Cardiac septum (tissue), 1 donor: ENCODE measurements at regions not wholly inside any gene's neighbourhood (a gene's known extent, or its start where the extent isn't known, plus 50 kb on each side); places are given as distances from the start of the nearest gene placed in this dataset.
"Not testable (repeated sequence)": the region's sequence is repeated elsewhere in the genome, so short reads cannot be mapped to it uniquely, and the experiment has no call there.

ENCODE experiments used
- DNase-seq: peaks from one replicate; pipeline ENCODE4 v3.0.0-alpha.2; 2020; ENCODE audit warnings: low spot score
- intact Hi-C: fragments of 100-400 bp; cut with DNase I; formaldehyde crosslinking; loops from one replicate; pipeline ENCODE4 v1.14.0; 2022
- donor health status: DM: no; HTN: no; CAD: no.

GRCh38 chr12:33587784-33588712, 148.4 kb upstream of the SYT10 start:
- no peak for DNase-seq
- intact Hi-C loops: no loop called here

DNA sequence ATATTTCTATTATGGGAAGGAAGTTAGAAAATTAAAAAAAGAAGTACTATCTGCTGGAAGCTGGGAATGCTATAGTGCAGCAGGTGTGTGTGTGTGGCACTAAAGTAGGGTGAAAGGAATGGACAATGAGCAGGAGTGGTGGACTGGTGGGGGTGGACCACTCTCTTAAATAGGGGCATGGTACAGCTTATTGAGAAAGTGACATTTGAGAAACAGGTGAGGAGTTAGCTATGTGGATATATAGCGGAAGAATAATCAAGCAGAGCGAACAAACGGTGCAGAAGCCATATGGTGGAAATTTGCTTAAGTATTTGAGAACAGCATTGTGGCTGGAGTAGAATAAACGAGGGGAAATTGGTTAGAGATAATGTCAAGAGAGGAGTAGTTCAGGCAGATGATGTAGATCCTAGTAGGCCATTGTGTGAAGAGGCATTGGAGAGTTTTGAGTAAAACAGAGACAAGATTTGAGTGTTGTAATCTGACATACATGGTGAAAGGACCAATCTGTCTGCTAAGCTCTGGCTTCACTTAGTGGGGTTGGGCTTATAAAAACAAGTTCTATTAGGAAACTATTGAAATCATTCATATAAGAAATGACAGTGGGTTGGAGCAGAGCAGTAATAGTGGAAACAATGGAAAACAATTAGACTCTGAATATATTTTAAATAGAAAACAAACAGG, 149.2 kb upstream of the SYT10 start:
- no peak for DNase-seq
- intact Hi-C loops: no loop called here

DNA sequence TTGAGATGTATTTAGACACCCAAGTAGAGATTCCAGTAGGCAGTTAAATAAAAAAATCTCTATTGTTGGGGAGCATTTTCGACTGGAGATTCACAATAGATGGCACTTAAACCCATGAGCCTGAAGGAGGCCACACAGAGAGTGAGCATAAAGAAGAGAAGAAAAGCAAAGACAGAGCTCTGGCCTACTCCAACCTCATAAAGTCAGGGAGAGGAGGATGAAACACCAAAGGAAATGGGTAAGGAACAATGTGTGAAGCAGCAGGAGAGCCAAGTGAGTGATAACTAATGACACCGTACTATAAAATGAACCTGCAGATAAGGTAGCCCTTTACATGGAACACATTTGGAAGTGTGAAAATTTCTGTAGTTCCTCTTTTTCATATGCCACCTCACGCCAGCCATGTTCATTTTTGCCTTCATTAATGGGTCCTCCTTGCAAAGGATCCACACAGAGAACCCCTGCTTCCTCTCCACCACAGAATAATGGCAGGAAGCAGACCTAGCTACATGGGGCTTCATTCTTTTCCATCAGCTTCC, 150.0 kb upstream of the SYT10 start:
- DNase-seq: no peak
- intact Hi-C loops: no loop called here

DNA sequence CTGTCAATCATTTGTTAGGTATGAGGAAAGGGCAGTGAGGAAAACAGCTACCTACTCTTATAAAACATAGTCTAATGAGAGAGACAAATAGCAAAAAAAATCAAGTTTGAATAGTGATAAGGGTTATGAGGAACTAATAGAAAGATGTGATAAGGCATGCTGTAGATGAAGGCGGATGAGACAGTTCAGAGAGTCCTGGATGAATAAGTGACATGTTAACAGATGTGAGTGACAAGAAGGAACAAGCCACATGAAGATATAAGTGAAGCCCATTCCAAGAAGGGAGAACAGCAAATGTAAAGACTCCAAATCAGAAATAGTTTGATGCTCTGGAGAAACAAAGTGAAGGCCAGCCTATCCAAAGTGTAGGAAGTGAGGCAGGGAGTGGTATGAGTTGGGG, 154.1 kb upstream of the SYT10 start:
- DNase-seq: no peak

GRCh38 chr12:33596061-33596460, 156.4 kb upstream of the SYT10 start:
- intact Hi-C loops: no loop called here
- DNase-seq: no peak

More for the DNA sequence above, 154.1 kb upstream of the SYT10 start:
- intact Hi-C loops: no loop called here

DNA sequence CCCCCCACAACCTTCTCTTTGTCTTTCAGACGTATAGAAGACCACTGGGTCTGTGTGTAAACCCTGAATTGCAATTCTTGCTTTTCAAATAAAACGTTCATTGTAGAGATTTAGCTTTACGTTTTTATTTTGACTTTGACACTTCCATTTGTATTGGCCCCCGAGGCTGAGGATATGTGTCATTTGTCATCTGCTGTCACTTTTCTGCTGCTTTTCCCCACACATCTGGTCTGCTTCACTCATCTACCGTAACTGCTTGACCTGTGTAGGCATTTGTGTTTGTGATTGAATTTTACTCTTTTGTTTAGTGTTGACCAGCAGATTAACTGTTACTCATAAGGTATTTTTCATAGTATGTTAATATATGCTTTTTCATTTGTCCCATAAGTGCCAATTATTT, 157.2 kb upstream of the SYT10 start:
- intact Hi-C loops: no loop called here

DNA sequence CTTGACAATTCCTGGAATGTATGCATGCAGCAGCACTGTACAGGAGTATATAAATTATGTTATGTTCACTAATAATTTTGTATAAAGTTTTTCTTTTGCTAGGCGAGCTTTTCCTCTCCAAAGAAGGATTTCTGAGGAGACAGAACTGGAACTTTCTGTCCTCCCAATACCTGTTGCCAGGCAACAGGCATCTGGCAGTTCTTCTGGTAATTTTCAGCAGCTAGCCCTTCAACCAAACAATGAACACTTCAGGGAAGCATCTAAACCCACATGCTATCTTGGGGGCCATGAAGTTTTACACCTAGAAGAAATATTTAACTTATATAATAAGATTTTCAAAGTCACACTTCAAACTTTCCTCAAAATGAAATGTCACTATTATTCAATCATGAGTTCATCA, 162.9 kb upstream of the SYT10 start:
- DNase-seq: no peak
- intact Hi-C loops: loop anchor here (10.0 kb wide), 1 partner anchor 848 kb away; the partner anchor contains the start of gene YARS2

More for the DNA sequence above, 157.2 kb upstream of the SYT10 start:
- no peak for DNase-seq

- DNase-seq: no peak
- intact Hi-C loops: loop anchor here (10.0 kb wide), 1 partner anchor 851 kb away; the partner anchor contains the start of gene YARS2
These were observed 166.1 kb upstream of the SYT10 start for GRCh38 chr12:33605757-33606156.

DNA sequence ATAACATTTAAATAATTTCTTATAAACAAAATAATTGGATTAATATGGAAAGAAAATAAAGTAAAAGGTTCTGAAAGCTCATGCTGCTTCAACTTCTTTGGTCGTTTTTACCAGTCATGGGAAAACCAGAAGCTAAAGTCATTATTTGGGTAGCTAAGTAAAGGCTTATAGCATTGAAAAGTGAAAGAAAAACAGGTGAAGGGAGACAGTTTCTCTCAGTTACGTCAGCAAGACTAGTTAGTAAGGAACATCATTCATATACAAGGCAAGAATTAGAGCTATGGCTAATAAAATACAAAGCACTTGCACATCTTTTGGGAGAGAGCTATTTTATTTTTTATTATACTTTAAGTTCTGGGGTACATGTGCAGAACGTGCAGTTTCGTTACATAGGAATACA, 170.3 kb upstream of the SYT10 start:
- no peak for DNase-seq
- intact Hi-C loops: loop anchor here (10.0 kb wide), 1 partner anchor 855 kb away; the partner anchor contains the start of gene YARS2

GRCh38 chr12:33614630-33615029, 175.0 kb upstream of the SYT10 start:
- intact Hi-C loops: no loop called here

GRCh38 chr12:33617218-33617617, 177.6 kb upstream of the SYT10 start:
- intact Hi-C loops: no loop called here
- no peak for DNase-seq

More at GRCh38 chr12:33614630-33615029, 175.0 kb upstream of the SYT10 start:
- DNase-seq: no peak

- intact Hi-C loops: no loop called here
- DNase-seq: no peak
These were observed 188.5 kb upstream of the SYT10 start for GRCh38 chr12:33628087-33628486.

GRCh38 chr12:33634544-33634943, 194.9 kb upstream of the SYT10 start:
- intact Hi-C loops: no loop called here
- DNase-seq: no peak

DNA sequence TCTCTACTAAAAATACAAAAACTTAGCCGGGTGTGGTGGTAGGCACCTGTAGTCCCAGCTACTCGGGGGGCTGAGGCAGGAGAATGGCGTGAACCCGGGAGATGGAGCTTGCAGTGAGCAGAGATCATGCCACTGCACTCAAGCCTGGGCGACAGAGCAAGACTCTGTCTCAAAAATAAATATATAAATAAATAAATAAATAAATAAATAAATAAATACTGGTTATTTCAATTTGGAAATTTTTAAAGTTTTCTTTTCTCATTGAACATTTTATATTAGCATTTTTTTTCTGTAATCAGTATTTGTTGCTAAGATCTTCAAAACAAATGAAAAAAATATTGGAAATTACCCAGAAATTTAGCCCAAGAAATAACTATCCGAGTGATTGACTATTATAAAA, 197.3 kb upstream of the SYT10 start:
- intact Hi-C loops, DNase-seq: not testable (repeated sequence)

- no peak for DNase-seq
- intact Hi-C loops: no loop called here
These were observed 200.4 kb upstream of the SYT10 start for GRCh38 chr12:33639975-33640374.

GRCh38 chr12:33649992-33650391, 210.4 kb upstream of the SYT10 start:
- intact Hi-C loops: no loop called here
- DNase-seq: no peak

GRCh38 chr12:33650832-33651231, 211.2 kb upstream of the SYT10 start:
- no peak for DNase-seq
- intact Hi-C loops: no loop called here

DNA sequence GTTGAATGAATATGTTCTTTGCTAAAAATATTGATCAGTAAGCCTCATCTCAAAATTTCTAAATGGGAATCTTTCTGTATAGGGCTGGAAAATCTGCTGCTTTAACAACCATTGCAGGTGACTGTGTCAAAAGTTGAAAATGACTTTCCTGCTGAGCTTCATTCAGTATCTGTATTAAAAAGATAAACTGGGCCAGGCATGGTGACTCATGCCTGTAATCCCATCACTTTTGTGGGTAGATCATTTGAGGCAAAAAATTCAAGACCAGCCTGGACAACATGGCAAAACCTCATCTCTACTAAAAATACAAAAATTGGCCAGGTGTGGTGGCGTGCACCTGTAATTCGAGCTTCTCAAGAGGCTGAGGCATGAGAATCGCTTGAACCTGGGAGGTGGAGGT, 213.7 kb upstream of the SYT10 start:
- intact Hi-C loops: no loop called here
- no peak for DNase-seq

DNA sequence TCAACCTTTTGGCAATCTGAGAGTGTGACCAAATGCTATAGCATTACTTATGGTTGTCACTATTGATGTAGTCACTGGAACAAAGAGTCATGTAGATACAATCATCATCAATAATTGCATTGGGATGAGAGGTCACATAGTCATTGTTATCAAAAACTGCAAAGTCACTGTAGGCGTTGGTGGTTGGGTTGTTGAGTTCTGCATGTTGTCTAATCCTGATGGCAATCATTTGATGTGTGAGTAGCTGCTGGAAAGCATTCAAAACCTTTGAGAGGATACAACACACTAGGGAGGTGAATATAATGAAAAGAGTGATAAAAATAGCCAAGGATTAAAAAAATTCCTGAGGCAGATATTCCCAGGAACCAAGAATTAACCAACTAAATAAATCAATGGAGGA, 214.7 kb upstream of the SYT10 start:
- intact Hi-C loops: no loop called here

GRCh38 chr12:33663000-33663654, 223.5 kb upstream of the SYT10 start:
- DNase-seq: no peak
- intact Hi-C loops: no loop called here

More for the DNA sequence above, 214.7 kb upstream of the SYT10 start:
- no peak for DNase-seq
